Astrocyte of the cerebellum (primary cell): ENCODE measurements at regions not wholly inside any gene's neighbourhood (a gene's known extent, or its start where the extent isn't known, plus 50 kb on each side); places are given as distances from the start of the nearest gene placed in this dataset.

Source experiments
- DNase-seq: peaks from one replicate; pipeline ENCODE4 v3.0.0-alpha.2; 2011; ENCODE audit warnings: low read depth
- H3K4me3 ChIP-seq: 2 replicates; pipeline ENCODE4 v1.5.1; 2011; ENCODE audit warnings: mild to moderate bottlenecking, low read depth, low read length, moderate library complexity
- CTCF ChIP-seq: IDR thresholded peaks from 2 replicates; pipeline ENCODE4 v1.5.1; 2012; ENCODE audit warnings: low read length, low read depth, moderate library complexity, mild to moderate bottlenecking; ENCODE audit errors: missing control alignments
- in situ Hi-C: cut with HindIII; loops from 2 replicates; pipeline ENCODE4 v1.10.0; 2017; ENCODE audit warnings: low sequenced_read_pairs

- no peak for DNase-seq
- TF ChIP-seq CTCF: no peak
- in situ Hi-C loops: no loop called here
- H3K4me3 ChIP-seq: no peak overlapping the region
Measured at GRCh38 chr3:164453714-164454113, 624.6 kb downstream of the SI start.

DNA sequence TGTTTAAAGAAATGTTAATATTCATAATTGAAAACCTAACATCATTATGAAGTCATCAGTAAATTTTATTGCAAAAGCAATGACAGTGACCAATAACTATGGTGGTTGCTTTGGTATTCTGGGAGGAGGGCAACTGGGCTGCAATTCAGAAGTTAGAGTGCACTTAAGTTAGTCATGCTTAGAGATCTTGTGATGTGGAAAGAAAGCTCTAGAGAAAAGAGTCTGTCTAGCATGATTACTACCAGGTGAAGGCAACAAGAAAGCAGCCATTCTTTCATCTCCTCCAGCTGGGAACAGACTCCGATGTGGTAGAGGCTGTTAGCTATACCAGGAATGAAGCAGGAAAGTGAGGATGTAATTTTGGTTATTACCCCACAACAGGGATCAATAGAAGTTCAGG is 625.6 kb downstream of the SI start:
- no peak overlapping the region for H3K4me3 ChIP-seq
- in situ Hi-C loops: no loop called here
- DNase-seq: no peak
- no peak for TF ChIP-seq CTCF

- in situ Hi-C loops: no loop called here
- no peak overlapping the region for H3K4me3 ChIP-seq
- TF ChIP-seq CTCF: no peak
- DNase-seq: no peak
Measured at GRCh38 chr3:164451072-164451910, 627.0 kb downstream of the SI start.

- DNase-seq: no peak
- no peak for TF ChIP-seq CTCF
- H3K4me3 ChIP-seq: no peak overlapping the region
- in situ Hi-C loops: no loop called here
Measured at GRCh38 chr3:164450276-164450905, 627.9 kb downstream of the SI start.

DNA sequence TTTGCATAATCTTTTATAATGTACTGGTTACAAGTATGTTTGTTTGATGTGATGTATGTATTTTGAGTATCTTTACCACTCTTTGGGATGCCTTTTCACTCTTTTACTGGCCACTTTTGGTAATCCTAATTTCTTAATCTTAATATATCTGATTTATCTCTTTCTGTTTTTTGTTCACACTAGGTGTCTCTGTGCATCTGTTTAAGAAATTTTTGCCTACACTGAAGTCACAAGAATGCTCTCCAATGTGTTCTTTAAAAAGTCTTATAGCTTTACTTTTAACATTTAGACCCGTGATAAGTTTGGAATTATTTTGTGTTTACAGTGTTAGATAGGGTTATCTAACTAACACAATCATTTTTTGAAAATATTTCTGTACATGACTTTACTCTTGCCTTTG is 659.1 kb downstream of the SI start:
- in situ Hi-C loops: no loop called here
- TF ChIP-seq CTCF: no peak
- no peak for DNase-seq
- no peak overlapping the region for H3K4me3 ChIP-seq

DNA sequence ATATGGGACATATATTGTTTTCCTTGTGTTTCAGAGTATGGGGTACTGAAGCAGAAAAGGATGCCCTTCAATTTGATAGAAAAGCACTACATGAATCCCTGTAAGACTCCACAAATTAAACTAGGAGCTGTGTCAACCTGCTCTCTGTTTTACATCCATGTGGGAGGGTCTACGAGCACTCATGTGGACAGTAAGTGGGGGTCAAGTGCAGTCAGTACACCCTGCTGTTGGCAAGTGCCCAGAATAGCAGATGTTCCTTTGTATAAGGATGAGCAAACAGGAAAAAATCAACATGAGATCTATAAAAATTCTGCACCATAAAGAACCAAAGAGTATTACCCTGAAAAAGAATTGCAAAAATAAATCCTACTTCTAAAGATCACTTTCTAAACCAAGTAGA is 659.9 kb downstream of the SI start:
- H3K4me3 ChIP-seq: no peak overlapping the region
- no peak for DNase-seq
- in situ Hi-C loops: no loop called here
- TF ChIP-seq CTCF: no peak
